ENCODE measurements at regions not wholly inside any gene's neighbourhood (a gene's known extent, or its start where the extent isn't known, plus 50 kb on each side); places are given as distances from the start of the nearest gene placed in this dataset.
A peak's percentile ranks its signal among the peaks of the same experiment; 100 is the strongest.

GRCh38 chr9:89974582-89974981 is 369.8 kb downstream of the GADD45G start:
- peaks cover 0 to 6% of the 10 kb centered on the region in 2 donors for H3K9me3 Mint-ChIP-seq
- H3K27ac Mint-ChIP-seq, result no peak overlapping the region
- H3K36me3 Mint-ChIP-seq, result no peaks in the 10 kb centered on the region

GRCh38 chr9:89975024-89975423 is 370.2 kb downstream of the GADD45G start:
- no peak for DNase-seq (ENCODE audit: low spot score in 2 of 2)
- no peak for ATAC-seq
- no peaks in the 10 kb centered on the region for H3K36me3 Mint-ChIP-seq
- peaks cover 0 to 6% of the 10 kb centered on the region in 2 donors for H3K9me3 Mint-ChIP-seq
- no peak overlapping the region for H3K27ac Mint-ChIP-seq

More at GRCh38 chr9:89974582-89974981, 369.8 kb downstream of the GADD45G start:
- ATAC-seq (no peak), DNase-seq (ENCODE audit: low spot score in 2 of 2) (no peak)

GRCh38 chr9:89975630-89976029 is 370.8 kb downstream of the GADD45G start:
- ATAC-seq (no peak), DNase-seq (ENCODE audit: low spot score in 2 of 2) (no peak)
- Mint-ChIP-seq H3K9me3 (peaks cover 0 to 6% of the 10 kb centered on the region in 2 donors), H3K36me3 (no peaks in the 10 kb centered on the region), H3K27ac (no peak overlapping the region)

GRCh38 chr9:89978185-89978584 is 373.4 kb downstream of the GADD45G start:
- DNase-seq (ENCODE audit: low spot score in 2 of 2) (no peak), ATAC-seq (no peak)
- H3K27ac Mint-ChIP-seq, result no peak overlapping the region
- peaks cover 0 to 21% of the 10 kb centered on the region in 2 donors for H3K9me3 Mint-ChIP-seq
- peaks cover 5 to 8% of the 10 kb centered on the region in 2 donors for H3K36me3 Mint-ChIP-seq

GRCh38 chr9:89980600-89980999 is 375.8 kb downstream of the GADD45G start:
- Mint-ChIP-seq H3K9me3 (peaks cover 0 to 19% of the 10 kb centered on the region in 2 donors), H3K36me3 (peaks cover 5 to 8% of the 10 kb centered on the region in 2 donors), H3K27ac (no peak overlapping the region)
- ATAC-seq (no peak), DNase-seq (ENCODE audit: low spot score in 2 of 2) (no peak)

GRCh38 chr9:89982016-89982415 is 377.2 kb downstream of the GADD45G start:
- H3K27ac Mint-ChIP-seq, result peak overlapping the region in 1 of 2 donors; percentile 89
- DNase-seq (ENCODE audit: low spot score in 2 of 2), result no peak
- peaks cover 5 to 8% of the 10 kb centered on the region in 2 donors for H3K36me3 Mint-ChIP-seq
- no peak for ATAC-seq
- H3K9me3 Mint-ChIP-seq, result peaks cover 0 to 19% of the 10 kb centered on the region in 2 donors

GRCh38 chr9:89983411-89983810 is 378.6 kb downstream of the GADD45G start:
- Mint-ChIP-seq H3K36me3 (peaks cover 5 to 8% of the 10 kb centered on the region in 2 donors), H3K9me3 (peaks cover 0 to 19% of the 10 kb centered on the region in 2 donors), H3K27ac (peak overlapping the region; percentile 89 to 96)
- DNase-seq (ENCODE audit: low spot score in 2 of 2) (no peak), ATAC-seq (peak; percentile 50 to 54)

GRCh38 chr9:89984214-89984613 is 379.4 kb downstream of the GADD45G start:
- H3K36me3 Mint-ChIP-seq, result peaks cover 5 to 8% of the 10 kb centered on the region in 2 donors
- peak overlapping the region; percentile 89 to 96 for H3K27ac Mint-ChIP-seq
- ATAC-seq, result peak; percentile 55 to 66
- no peak for DNase-seq (ENCODE audit: low spot score in 2 of 2)
- peaks cover 0 to 19% of the 10 kb centered on the region in 2 donors for H3K9me3 Mint-ChIP-seq

GRCh38 chr9:89985068-89985467 is 380.3 kb downstream of the GADD45G start:
- peak overlapping the region in 1 of 2 donors; percentile 89 for H3K27ac Mint-ChIP-seq
- peaks cover 5 to 8% of the 10 kb centered on the region in 2 donors for H3K36me3 Mint-ChIP-seq
- ATAC-seq (peak in 1 of 2 donors; percentile 33), DNase-seq (ENCODE audit: low spot score in 2 of 2) (no peak)
- peaks cover 0 to 19% of the 10 kb centered on the region in 2 donors for H3K9me3 Mint-ChIP-seq

- H3K36me3 Mint-ChIP-seq, result peaks cover 5 to 14% of the 10 kb centered on the region in 2 donors
- ATAC-seq (peak; percentile 74 to 76), DNase-seq (ENCODE audit: low spot score in 2 of 2) (peak in 1 of 2 donors; percentile 40)
- H3K27ac Mint-ChIP-seq, result no peak overlapping the region
- H3K9me3 Mint-ChIP-seq, result peaks cover 0 to 24% of the 10 kb centered on the region in 2 donors
These were observed 381.4 kb downstream of the GADD45G start for GRCh38 chr9:89986190-89986589.

GRCh38 chr9:89988458-89988857 is 383.6 kb downstream of the GADD45G start:
- DNase-seq (ENCODE audit: low spot score in 2 of 2), result no peak
- Mint-ChIP-seq H3K9me3 (peaks cover 0 to 10% of the 10 kb centered on the region in 2 donors), H3K36me3 (peaks cover 0 to 7% of the 10 kb centered on the region in 2 donors), H3K27ac (no peak overlapping the region)
- ATAC-seq, result peak in 1 of 2 donors; percentile 39

GRCh38 chr9:89991204-89991790 is 386.5 kb downstream of the GADD45G start:
- peaks cover 0 to 7% of the 10 kb centered on the region in 2 donors for H3K36me3 Mint-ChIP-seq
- peaks cover 0 to 6% of the 10 kb centered on the region in 2 donors for H3K9me3 Mint-ChIP-seq
- DNase-seq (ENCODE audit: low spot score in 2 of 2), result no peak
- no peak for ATAC-seq
- no peak overlapping the region for H3K27ac Mint-ChIP-seq

GRCh38 chr9:89992326-89993198 is 387.8 kb downstream of the GADD45G start:
- Mint-ChIP-seq H3K27ac (no peak overlapping the region), H3K36me3 (peaks cover 0 to 7% of the 10 kb centered on the region in 2 donors), H3K9me3 (peaks cover 0 to 6% of the 10 kb centered on the region in 2 donors)
- no peak for ATAC-seq
- DNase-seq (ENCODE audit: low spot score in 2 of 2), result no peak

GRCh38 chr9:89993678-89994630 is 389.1 kb downstream of the GADD45G start:
- H3K9me3 Mint-ChIP-seq, result peaks cover 0 to 6% of the 10 kb centered on the region in 2 donors
- no peak for ATAC-seq
- H3K36me3 Mint-ChIP-seq, result peaks cover 0 to 7% of the 10 kb centered on the region in 2 donors
- no peak for DNase-seq (ENCODE audit: low spot score in 2 of 2)
- no peak overlapping the region for H3K27ac Mint-ChIP-seq

- ATAC-seq (no peak), DNase-seq (ENCODE audit: low spot score in 2 of 2) (no peak)
- peaks cover 0 to 6% of the 10 kb centered on the region in 2 donors for H3K9me3 Mint-ChIP-seq
- peak overlapping the region in 1 of 2 donors; percentile 20 for H3K27ac Mint-ChIP-seq
- H3K36me3 Mint-ChIP-seq, result peaks cover 0 to 7% of the 10 kb centered on the region in 2 donors
These were observed 390.3 kb downstream of the GADD45G start for GRCh38 chr9:89994988-89995613.

- ATAC-seq, result no peak
- no peak for DNase-seq (ENCODE audit: low spot score in 2 of 2)
- no peaks in the 10 kb centered on the region for H3K36me3 Mint-ChIP-seq
- no peaks in the 10 kb centered on the region for H3K9me3 Mint-ChIP-seq
- H3K27ac Mint-ChIP-seq, result peak overlapping the region in 1 of 2 donors; percentile 20
These were observed 391.3 kb downstream of the GADD45G start for GRCh38 chr9:89996116-89996515.

Data from activated naive CD4-positive, alpha-beta T cell treated with anti-CD3 and anti-CD28 coated beads, Interleukin-2, amount 50 U/mL, for 72 hours (primary cell).